Mucosa of descending colon (tissue), 3 donors: ENCODE measurements at regions not wholly inside any gene's neighbourhood (a gene's known extent, or its start where the extent isn't known, plus 50 kb on each side); places are given as distances from the start of the nearest gene placed in this dataset.

Experiments used
- ATAC-seq: fragments of 200-7000 bp; cut with Tn5 transposase; one replicate; pipeline ENCODE4 v1.9.1; 2020; ENCODE audit warnings: mild to moderate bottlenecking, moderate library complexity
- DNase-seq, 3 donors: peaks; one replicate each; pipeline ENCODE4 v3.0.0-alpha.2; 2020
- H3K36me3 ChIP-seq: fragments of 200-600 bp; one replicate; pipeline ENCODE4 v1.8.0; 2021; ENCODE audit warnings: low read depth, mild to moderate bottlenecking
- H3K4me1 ChIP-seq: fragments of 200-600 bp; one replicate; pipeline ENCODE4 v1.8.0; 2021; ENCODE audit warnings: low read depth, mild to moderate bottlenecking
- H3K4me3 ChIP-seq: fragments of 200-600 bp; one replicate; pipeline ENCODE4 v1.8.0; 2021; ENCODE audit warnings: mild to moderate bottlenecking
- H3K9me3 ChIP-seq: fragments of 200-600 bp; one replicate; pipeline ENCODE4 v1.8.0; 2021; ENCODE audit warnings: mild to moderate bottlenecking
- CTCF ChIP-seq: fragments of 200-600 bp; IDR thresholded peaks from one replicate; pipeline ENCODE4 v1.8.0; 2022; ENCODE audit warnings: antibody characterized with exemption, mild to moderate bottlenecking
- intact Hi-C, 2 donors: fragments of 100-400 bp; cut with DNase I in 1 of 2; cut with micrococcal nuclease in 1 of 2; formaldehyde crosslinking; loops; one replicate each; pipeline versions ENCODE4 v1.11.0 to v1.11.1; 2022; cut with DNase I, micrococcal nuclease
- donor health status: DM: no; HTN: no; CAD: no; lungs with moderate emphysema.
- donor health status: DM: no; HTN: no; CAD: no.
- donor health status: DM: no; HTN: yes; CAD: no.

- Histone ChIP-seq H3K4me1 (no peaks in the 10 kb centered on the region), H3K9me3 (no peaks in the 10 kb centered on the region), H3K4me3 (no peak overlapping the region), H3K36me3 (no peaks in the 10 kb centered on the region)
- DNase-seq (no peak), ATAC-seq (no peak)
- TF ChIP-seq CTCF = no peak
- intact Hi-C loops = no loop called here
These were observed 226.5 kb upstream of the MPHOSPH6 start for GRCh38 chr16:82396509-82396908.

GRCh38 chr16:82395212-82395611, 225.2 kb upstream of the MPHOSPH6 start:
- Histone ChIP-seq H3K4me3 (no peak overlapping the region), H3K4me1 (no peaks in the 10 kb centered on the region), H3K36me3 (no peaks in the 10 kb centered on the region), H3K9me3 (no peaks in the 10 kb centered on the region)
- intact Hi-C loops = no loop called here
- DNase-seq (no peak), ATAC-seq (no peak)
- no peak for TF ChIP-seq CTCF

GRCh38 chr16:82391690-82392089, 221.7 kb upstream of the MPHOSPH6 start:
- TF ChIP-seq CTCF = no peak
- H3K4me3 ChIP-seq = no peak overlapping the region
- H3K9me3 ChIP-seq = no peaks in the 10 kb centered on the region
- no peaks in the 10 kb centered on the region for H3K4me1 ChIP-seq
- ATAC-seq = no peak
- no peaks in the 10 kb centered on the region for H3K36me3 ChIP-seq
- intact Hi-C loops = no loop called here
- no peak for DNase-seq

DNA sequence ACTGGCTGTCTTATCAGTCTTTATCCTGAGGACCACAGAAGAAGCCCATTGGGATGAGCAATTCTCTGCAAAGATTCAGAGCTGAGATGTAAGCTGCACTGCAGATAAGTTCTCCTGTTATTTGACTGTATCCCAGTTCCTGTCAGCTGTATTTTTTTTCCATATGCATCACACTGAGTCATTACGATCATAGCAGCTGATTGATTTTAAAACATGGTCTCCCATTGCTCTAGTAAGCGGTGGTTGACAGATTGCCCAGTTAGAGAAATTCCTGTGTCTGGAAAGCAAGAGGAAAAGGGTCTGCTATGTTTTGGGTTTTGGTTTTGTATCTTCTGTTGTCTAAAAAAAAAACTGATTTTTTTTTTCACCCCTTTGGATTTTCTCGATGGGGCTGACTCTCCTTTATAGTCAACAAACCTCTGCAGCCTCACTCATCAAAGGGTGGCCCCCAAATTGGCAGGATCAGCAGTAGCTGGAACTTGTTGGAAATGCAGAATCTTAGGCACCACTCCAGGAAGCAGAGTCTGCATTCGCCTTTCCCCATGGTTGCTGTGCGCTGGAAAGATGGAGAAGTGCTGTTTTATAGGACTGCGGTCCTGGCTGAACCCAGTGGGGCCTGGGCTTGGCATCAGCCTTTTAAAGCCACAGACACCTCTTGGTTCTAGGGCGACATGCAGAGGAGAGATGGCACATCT, 220.1 kb upstream of the MPHOSPH6 start:
- DNase-seq (no peak), ATAC-seq (no peak)
- intact Hi-C loops = no loop called here
- no peak for TF ChIP-seq CTCF
- no peaks in the 10 kb centered on the region for H3K36me3 ChIP-seq
- H3K4me1 ChIP-seq = no peaks in the 10 kb centered on the region
- no peaks in the 10 kb centered on the region for H3K9me3 ChIP-seq
- H3K4me3 ChIP-seq = no peak overlapping the region

DNA sequence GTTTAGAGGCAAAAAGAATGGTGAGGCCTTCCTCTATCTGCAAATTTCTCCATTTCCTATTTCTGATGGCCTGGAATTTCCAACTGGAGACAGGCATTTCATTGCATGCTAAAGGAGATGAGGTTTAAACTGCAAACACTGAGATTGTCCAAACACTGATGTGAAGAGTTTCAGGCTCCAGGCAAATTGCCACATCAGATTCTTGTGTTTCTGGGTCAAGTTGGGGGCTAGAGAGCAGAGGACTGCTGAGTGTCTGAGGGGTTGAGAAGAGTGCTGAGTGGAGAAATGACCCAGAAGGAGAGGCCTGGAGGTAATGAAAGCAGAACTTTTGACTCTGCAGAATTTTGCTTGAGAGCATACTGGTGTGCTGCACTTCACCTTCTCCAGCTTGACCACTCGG, 216.7 kb upstream of the MPHOSPH6 start:
- H3K9me3 ChIP-seq = no peaks in the 10 kb centered on the region
- H3K4me3 ChIP-seq = no peak overlapping the region
- ATAC-seq = no peak
- TF ChIP-seq CTCF = no peak
- H3K36me3 ChIP-seq = no peaks in the 10 kb centered on the region
- peak in 1 of 3 donors; percentile 5 for DNase-seq
- H3K4me1 ChIP-seq = no peaks in the 10 kb centered on the region
- intact Hi-C loops = no loop called here

DNA sequence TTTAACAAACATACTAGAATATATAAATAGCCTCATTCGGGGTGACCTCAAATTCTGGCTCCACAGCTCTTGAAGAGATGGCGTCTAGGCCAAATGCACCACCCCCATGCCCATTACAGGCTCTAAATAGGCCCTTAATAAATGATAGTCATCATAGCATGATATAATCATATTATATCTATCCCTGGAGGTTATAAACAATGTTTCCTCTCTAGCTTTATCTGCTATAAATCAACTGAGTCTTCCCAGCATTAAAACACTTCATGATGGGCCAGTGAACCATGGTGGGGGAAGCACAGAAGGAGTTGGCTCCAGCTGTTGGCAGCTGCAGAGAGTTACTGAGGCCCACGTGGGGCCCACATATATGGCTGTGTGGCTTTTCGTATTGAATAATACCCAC, 214.9 kb upstream of the MPHOSPH6 start:
- Histone ChIP-seq H3K9me3 (no peaks in the 10 kb centered on the region), H3K4me3 (no peak overlapping the region), H3K36me3 (no peaks in the 10 kb centered on the region), H3K4me1 (no peaks in the 10 kb centered on the region)
- intact Hi-C loops = no loop called here
- ATAC-seq = no peak
- no peak for TF ChIP-seq CTCF
- peak in 1 of 3 donors; percentile 7 for DNase-seq
